GM19463 (cell line): ENCODE measurements at regions not wholly inside any gene's neighbourhood (a gene's known extent, or its start where the extent isn't known, plus 50 kb on each side); places are given as distances from the start of the nearest gene placed in this dataset.

ENCODE experiments used
- ATAC-seq: cut with Tn5 transposase; IDR thresholded peaks from one replicate; pipeline ENCODE4 v1.9.1; 2021; ENCODE audit warnings: mild to moderate bottlenecking, moderate library complexity; ENCODE audit not compliant: unreplicated experiment

GRCh38 chr3:107970993-107971580 is 119.7 kb downstream of the CD47 start:
- no peak for ATAC-seq

DNA sequence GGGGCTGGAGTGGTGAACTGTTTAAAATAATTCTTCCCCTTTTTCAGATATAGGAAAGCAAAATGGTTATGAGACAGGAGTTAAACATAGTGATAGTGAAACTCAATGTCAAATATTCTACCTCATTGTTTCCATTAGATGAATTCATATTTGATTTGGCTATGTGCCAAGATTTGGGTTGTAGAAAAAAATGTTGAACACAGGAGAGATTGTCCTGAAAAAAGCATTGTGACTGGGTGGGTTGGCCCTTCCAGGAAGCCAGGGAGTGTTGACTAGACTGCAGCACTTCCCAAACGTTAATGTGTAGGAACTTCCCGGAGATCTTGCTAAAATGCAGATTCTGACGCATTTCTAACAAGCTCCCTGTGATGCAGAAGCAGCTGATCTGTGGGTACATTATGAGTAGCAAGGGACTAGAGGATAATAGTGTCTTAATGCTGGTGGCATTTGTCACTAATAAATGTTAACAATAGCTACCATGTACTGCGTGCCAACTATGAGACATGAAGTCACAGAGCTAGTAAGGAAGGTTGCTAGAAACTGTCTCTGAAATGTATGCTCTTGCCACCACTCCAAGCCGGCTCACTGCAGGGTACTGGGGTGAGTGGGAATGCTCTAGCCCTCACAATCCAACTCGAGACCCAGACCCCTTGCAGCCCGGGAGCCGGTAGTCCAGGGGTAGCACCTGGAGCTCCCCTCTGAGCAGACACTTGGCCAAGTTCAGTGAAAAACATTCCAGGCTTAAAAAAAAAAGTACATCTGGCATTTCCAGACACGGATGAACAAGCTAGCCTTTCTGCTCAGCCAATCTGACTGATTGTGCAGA is 120.6 kb downstream of the CD47 start:
- no peak for ATAC-seq

DNA sequence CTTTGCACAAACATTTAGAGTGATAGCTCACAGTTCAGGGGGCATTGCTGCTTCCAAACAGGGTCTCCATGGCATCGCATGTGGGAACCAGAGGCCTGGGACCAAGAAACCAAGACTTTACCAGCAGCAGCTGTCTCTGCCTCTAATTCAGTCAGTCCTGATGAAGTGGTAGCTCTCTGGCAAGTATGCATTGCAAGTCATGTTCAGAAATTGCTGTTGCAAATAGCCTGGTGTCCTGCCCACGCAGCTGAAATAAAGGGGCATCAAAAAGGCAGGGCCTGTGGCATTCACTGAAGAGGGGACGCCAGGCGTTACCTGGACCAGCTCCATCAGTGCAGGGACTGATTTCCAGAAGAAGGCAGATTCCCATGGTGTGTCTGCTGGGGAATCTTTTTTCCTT is 121.3 kb downstream of the CD47 start:
- no peak for ATAC-seq

GRCh38 chr3:107966276-107966675 is 124.6 kb downstream of the CD47 start:
- no peak for ATAC-seq

- ATAC-seq, result no peak
Observed at GRCh38 chr3:107965136-107965655, 125.6 kb downstream of the CD47 start.

DNA sequence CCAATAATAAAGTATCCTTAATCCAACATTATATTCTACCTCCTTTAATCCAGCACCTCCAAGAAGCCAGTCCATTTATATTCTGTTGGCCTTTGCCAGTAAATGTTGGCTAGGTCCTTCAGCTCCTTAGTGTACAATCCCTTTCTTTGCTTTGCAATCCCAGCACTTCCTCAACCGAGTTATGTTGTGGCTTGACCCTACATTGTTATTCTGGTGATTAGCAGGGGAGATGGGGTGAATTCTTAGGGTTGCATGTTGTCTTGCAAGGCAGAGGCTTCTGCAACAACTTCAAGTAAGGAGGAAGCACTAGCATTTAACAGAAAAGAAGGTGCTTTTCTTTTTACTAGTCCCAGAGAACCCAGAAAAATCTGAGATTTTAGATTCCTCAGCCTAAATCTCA is 127.2 kb downstream of the CD47 start:
- ATAC-seq, result no peak

- ATAC-seq, result no peak
Observed at GRCh38 chr3:107962946-107963345, 127.9 kb downstream of the CD47 start.

GRCh38 chr3:107962037-107962436 is 128.8 kb downstream of the CD47 start:
- no peak for ATAC-seq

DNA sequence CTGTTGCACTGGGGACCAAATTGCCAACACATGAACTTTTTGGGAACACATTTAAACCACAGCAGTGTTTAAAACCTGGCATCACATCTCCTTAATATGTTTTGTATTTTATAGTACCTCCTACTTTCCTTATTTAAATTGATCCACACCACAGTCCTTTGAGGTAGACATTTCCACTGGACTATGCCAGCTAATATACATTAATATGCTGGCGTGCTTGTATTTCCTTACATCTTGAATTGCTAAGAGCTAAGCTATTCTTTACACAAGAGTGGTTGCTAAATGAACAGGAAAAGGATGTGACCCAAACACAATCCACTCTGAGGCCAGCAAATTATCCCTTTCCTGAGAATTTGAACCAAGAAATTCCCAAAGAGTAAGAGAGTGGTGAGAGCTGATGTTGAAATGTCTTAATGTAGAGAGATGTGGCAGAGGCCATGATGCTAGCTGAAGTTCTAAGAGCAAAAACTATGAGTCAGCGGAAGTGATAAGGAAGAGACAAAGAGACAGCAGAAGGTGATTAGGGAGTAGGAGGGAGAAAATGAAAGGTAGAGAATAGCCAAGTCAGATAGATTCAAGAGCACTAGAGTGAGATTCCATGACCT is 131.2 kb downstream of the CD47 start:
- no peak for ATAC-seq

- no peak for ATAC-seq
Observed at GRCh38 chr3:107958146-107958545, 132.7 kb downstream of the CD47 start.

DNA sequence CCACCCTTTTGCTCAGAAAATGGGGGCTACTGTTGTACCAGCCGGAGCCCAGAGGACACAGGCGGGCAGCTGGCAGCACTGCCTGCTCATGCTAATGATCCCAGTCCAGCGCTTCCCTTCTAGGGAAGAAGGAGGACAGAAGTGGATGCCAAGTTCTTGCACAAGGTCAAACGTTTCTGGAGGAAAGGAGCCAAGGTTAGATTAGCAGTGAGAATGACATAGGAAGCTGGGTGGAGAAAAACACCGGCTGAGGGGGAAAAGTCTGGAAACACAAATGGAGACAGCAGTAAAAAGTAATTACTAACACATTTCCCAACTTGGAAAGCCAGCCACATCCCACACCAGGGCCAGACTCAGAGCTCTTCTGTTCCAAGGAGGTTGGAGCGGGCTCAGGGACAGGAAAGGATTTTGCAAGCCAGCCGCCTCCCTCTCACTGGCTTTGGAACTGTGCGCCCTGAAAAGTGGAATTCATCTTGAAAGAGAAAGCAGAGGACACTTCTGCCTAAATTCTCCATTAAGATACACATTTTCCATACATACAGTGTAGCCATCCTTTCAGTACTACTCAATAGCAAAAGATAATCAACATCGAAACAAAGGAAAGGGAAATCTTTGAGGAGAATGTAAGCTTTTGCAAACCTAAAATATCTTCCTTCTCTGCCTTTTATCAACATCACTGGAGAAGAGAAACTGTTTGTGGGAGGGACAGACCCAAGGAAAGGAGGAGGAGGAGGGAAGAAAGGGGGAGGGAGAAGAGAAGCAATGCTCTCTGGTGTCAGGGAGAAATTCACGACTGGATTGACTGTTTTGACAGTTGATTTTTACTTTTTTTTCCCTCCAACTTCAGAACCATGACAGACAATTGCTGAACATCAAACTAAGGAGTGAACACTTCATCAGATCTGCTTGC is 133.6 kb downstream of the CD47 start:
- ATAC-seq, result no peak

- ATAC-seq, result no peak
Observed at GRCh38 chr3:107954845-107955244, 136.0 kb downstream of the CD47 start.

GRCh38 chr3:107953722-107954121 is 137.1 kb downstream of the CD47 start:
- ATAC-seq, result no peak

- ATAC-seq, result no peak
Observed at GRCh38 chr3:107951126-107951525, 139.7 kb downstream of the CD47 start.

GRCh38 chr3:107950417-107950816 is 140.4 kb downstream of the CD47 start:
- ATAC-seq, result no peak

DNA sequence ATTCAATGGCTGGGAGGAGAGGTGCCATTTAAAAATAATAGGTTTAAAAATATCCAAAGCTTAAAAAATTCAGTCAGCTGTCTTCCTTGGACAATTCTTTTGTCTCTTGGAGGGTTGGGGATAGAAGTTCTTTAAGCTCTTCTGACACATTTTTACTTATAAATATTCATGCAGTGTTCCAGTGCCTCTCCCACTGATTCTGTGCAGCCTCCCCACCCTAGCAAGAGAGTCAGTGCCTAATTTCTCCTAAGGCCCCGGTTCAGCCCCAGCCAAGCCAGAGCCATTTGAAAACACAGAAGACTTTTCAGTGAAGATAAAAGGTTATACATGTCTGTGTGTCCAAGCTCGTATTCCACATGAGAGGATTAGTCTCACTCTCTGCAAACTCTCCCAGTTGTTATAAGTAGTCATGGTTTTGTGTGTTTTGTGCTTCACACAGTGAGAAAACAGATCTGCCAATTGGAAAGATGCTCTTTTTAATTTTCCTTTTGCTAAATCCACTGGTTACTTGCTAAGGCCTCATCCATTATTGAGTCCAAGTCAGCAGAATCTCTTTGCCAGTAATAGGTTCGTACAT is 141.3 kb downstream of the CD47 start:
- no peak for ATAC-seq

DNA sequence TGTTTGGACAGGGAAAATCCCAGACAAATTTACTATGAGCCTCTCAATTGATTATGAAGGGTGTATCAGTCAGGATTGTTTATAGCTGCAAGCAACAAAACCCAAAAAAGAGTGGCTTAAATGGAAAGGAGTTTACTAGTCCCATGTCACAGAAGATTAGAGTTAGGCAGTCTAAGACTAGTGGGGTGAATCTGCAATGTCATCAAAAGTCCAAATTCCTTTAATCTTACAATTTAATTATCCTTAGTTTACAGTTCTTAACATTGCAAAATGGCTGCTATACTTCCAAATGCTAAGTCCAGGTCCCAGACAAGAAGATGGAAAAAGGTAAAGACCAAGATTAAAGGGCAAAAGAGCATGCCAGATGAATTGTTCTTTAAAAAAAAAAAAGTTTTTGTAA is 143.6 kb downstream of the CD47 start:
- ATAC-seq, result no peak

GRCh38 chr3:107946700-107947099 is 144.1 kb downstream of the CD47 start:
- no peak for ATAC-seq

GRCh38 chr3:107945417-107946094 is 145.3 kb downstream of the CD47 start:
- ATAC-seq, result no peak
